Nephron (organoid): ENCODE measurements at regions not wholly inside any gene's neighbourhood (a gene's known extent, or its start where the extent isn't known, plus 50 kb on each side); places are given as distances from the start of the nearest gene placed in this dataset.

Experiments used
- H3K27ac Mint-ChIP-seq, 3 experiments: 2 replicates each; pipeline ENCODE4 v1.8.0; 2020; ENCODE audit warnings: mixed read lengths in 3 of 3, mild to moderate bottlenecking in 2 of 3, moderate library complexity in 1 of 3
- H3K27me3 Mint-ChIP-seq: 2 replicates; pipeline ENCODE4 v1.8.0; 2021; ENCODE audit warnings: low read depth, mild to moderate bottlenecking, moderate library complexity, mixed read lengths
- H3K36me3 Mint-ChIP-seq: 2 replicates; pipeline ENCODE4 v1.8.0; 2020; ENCODE audit warnings: low read depth, mixed read lengths
- H3K4me1 Mint-ChIP-seq: 2 replicates; pipeline ENCODE4 v1.8.0; 2020; ENCODE audit warnings: mixed read lengths
- H3K4me3 Mint-ChIP-seq, 3 experiments: 2 replicates each; pipeline ENCODE4 v1.8.0; 2020; ENCODE audit warnings: mild to moderate bottlenecking in 3 of 3, mixed read lengths in 3 of 3, moderate library complexity in 2 of 3
- H3K9me3 Mint-ChIP-seq: 2 replicates; pipeline ENCODE4 v1.8.0; 2020; ENCODE audit warnings: mixed read lengths
- TF ChIP-seq, protein P1 (sequence below), 3 experiments: fragments of 200-600 bp; sonication (generic); IDR thresholded peaks; one replicate each; pipeline ENCODE4 v1.5.0; 2021; ENCODE audit warnings: antibody characterized with exemption in 3 of 3; ENCODE audit not compliant: unreplicated experiment in 3 of 3

DNA sequence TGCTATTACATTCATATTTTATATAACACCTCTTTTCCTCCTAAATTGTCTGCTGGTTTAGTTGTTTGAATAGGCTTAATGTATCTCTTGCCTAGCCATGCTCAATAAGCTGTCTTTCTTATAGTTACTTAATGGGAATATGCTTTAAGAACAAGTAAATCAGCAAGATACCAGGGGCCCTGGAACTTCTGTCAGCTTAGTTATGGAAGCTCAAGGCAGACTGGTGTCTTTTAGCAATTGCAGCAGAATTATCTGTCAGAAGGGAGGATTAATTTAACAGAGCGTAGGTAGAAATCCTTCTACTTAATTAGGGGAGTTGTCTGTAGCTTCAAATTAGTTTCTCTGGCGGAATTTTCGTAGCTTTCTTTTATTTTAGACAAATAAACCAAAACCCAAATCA lies 94.9 kb downstream of the C11orf91 start:
- Mint-ChIP-seq H3K27ac (peak overlapping the region in 2 of 3 experiments; percentile 34 to 67), H3K4me3 (no peak overlapping the region), H3K4me1 (peaks cover 7% of the 10 kb centered on the region), H3K27me3 (no peaks in the 10 kb centered on the region), H3K9me3 (no peaks in the 10 kb centered on the region), H3K36me3 (peaks cover 3% of the 10 kb centered on the region)
- TF ChIP-seq, protein P1, sequence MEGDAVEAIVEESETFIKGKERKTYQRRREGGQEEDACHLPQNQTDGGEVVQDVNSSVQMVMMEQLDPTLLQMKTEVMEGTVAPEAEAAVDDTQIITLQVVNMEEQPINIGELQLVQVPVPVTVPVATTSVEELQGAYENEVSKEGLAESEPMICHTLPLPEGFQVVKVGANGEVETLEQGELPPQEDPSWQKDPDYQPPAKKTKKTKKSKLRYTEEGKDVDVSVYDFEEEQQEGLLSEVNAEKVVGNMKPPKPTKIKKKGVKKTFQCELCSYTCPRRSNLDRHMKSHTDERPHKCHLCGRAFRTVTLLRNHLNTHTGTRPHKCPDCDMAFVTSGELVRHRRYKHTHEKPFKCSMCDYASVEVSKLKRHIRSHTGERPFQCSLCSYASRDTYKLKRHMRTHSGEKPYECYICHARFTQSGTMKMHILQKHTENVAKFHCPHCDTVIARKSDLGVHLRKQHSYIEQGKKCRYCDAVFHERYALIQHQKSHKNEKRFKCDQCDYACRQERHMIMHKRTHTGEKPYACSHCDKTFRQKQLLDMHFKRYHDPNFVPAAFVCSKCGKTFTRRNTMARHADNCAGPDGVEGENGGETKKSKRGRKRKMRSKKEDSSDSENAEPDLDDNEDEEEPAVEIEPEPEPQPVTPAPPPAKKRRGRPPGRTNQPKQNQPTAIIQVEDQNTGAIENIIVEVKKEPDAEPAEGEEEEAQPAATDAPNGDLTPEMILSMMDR (IDR thresholded peaks at IDR 0.05; ENCODE audit: unreplicated experiment in 3 of 3) = no peak

DNA sequence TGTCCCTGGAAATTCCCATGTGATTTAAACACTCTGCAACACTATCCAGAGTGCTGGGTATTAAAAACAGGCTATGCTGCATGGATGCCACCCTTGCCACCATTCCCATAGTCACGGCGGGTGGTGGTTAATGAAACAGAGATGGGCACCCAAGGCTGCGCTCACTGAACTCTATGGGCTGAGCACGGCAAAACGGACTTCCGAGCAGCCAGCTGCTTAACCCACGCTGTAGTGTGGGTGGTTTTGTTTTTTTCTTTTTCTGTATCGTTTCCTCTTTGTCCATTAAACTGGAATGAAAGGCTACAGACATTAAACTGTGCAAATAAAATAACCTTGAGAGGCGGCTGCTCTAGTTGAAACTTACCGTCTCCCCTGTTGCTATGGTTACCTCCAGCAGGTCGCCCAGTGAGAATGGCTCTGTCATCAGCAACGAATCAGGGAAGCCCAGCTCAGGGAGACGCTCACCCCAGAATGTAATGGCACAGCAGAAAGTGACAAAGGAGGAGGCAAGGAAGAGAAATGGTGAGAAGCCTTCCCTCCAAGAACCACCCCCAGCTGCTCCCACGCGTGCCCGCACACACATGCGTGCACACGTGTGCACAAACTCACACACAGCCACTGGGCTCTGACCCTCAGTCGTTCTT lies 102.1 kb downstream of the C11orf91 start:
- Mint-ChIP-seq H3K4me1 (no peaks in the 10 kb centered on the region), H3K27ac (no peak overlapping the region), H3K4me3 (no peak overlapping the region), H3K36me3 (no peaks in the 10 kb centered on the region), H3K27me3 (peaks cover 5% of the 10 kb centered on the region), H3K9me3 (peaks cover 5% of the 10 kb centered on the region)
- TF ChIP-seq, protein P1 (IDR thresholded peaks at IDR 0.05; ENCODE audit: unreplicated experiment in 3 of 3) = no peak

DNA sequence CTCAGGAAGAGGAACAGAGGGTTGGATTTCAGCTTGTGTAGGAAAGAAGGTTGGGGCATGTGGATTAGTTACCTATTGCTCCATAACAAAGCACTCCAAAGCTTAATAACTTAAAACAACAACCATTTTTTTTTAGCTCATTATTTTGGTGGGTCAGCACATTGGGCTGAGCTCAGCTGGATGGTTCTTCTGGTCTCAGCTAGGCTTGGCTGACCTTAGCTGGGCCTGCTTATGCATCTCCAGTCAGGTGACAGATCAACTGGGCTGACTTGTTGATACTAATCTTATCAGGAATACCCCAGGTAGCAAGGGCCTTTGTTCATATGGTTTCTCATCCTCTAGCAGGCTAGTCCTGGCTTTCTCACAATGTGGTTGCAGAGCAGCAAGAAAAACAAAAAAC lies 106.4 kb downstream of the C11orf91 start:
- Mint-ChIP-seq H3K9me3 (peaks cover 5% of the 10 kb centered on the region), H3K36me3 (no peaks in the 10 kb centered on the region)

DNA sequence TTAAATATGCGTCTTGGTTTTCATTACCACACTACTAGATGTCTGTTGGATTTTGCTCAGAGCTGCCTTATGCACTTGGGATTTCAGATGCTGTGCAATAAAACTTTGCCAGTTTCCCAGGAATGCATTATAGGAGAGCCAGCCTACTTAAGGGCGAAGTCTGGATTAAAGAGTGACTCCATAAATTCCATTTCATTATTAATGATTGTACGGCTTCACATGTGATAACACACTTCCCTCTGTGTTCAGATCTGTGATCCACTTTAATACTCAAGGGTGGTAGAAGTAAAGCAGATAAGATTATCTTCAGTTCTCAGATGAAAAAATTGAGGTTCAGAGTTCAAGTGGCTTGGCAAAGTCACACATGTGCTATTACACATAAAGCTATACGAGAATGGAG lies 110.2 kb downstream of the C11orf91 start:
- Mint-ChIP-seq H3K36me3 (no peaks in the 10 kb centered on the region), H3K9me3 (peaks cover 6% of the 10 kb centered on the region), H3K27ac (no peak overlapping the region), H3K4me1 (no peaks in the 10 kb centered on the region), H3K27me3 (no peaks in the 10 kb centered on the region), H3K4me3 (no peak overlapping the region)
- TF ChIP-seq, protein P1 (IDR thresholded peaks at IDR 0.05; ENCODE audit: unreplicated experiment in 3 of 3) = no peak

More for the DNA sequence above, 106.4 kb downstream of the C11orf91 start:
- Mint-ChIP-seq H3K27me3 (no peaks in the 10 kb centered on the region), H3K27ac (no peak overlapping the region), H3K4me3 (no peak overlapping the region), H3K4me1 (no peaks in the 10 kb centered on the region)
- TF ChIP-seq, protein P1 (IDR thresholded peaks at IDR 0.05; ENCODE audit: unreplicated experiment in 3 of 3) = no peak

DNA sequence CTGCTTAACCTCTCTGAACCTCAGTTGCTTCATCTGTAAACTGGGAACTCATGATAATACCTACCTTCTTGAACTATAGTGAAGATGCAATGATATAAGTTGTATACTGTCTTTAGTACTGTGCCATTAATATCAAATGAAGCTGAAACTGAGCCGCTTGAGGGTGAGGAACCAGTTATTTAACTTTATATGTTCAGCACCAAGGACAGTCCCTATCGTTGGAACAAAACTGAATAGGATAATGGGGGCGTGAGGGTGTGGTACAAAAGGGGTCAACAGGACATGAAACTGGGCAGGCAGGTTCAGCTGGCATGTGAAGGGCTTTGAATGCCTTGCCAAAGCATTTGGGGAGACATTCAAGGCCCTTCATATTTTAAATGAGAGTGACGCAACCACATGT lies 112.6 kb downstream of the C11orf91 start:
- no peaks in the 10 kb centered on the region for H3K36me3 Mint-ChIP-seq

More for the DNA sequence above, 112.6 kb downstream of the C11orf91 start:
- TF ChIP-seq, protein P1 (IDR thresholded peaks at IDR 0.05; ENCODE audit: unreplicated experiment in 3 of 3) = no peak
- Mint-ChIP-seq H3K4me3 (no peak overlapping the region), H3K27me3 (no peaks in the 10 kb centered on the region), H3K9me3 (peaks cover 6% of the 10 kb centered on the region), H3K4me1 (no peaks in the 10 kb centered on the region), H3K27ac (no peak overlapping the region)
